Astrocyte of the hippocampus (primary cell): ENCODE measurements at regions not wholly inside any gene's neighbourhood (a gene's known extent, or its start where the extent isn't known, plus 50 kb on each side); places are given as distances from the start of the nearest gene placed in this dataset.
A peak's percentile ranks its signal among the peaks of the same experiment; 100 is the strongest.

Source experiments
- DNase-seq: peaks from one replicate; pipeline ENCODE4 v3.0.0; 2011; ENCODE audit warnings: low read depth, low spot score

DNA sequence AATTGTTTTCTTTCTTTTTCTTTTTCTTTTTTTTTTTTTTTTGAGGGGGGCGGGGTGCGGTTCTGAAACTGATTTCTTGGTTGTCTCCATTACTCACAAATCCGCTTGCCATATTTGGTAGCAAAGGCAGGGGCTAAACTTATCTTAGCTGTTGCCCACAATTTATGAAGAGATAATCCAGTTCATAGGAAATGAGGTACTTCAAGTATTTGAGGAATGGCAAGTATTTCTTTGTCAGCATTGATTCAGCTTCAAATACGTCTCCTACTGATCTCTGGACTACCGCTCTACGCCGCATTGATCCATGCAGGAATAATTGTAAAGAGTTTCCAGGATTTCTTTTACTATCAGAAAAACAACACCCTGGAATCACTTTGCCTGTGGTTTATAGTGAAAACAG lies 289.2 kb upstream of the DPYD start:
- DNase-seq: peak; percentile 90

GRCh38 chr1:98205291-98206017 lies 284.6 kb upstream of the DPYD start:
- no peak for DNase-seq

GRCh38 chr1:98203466-98203865 lies 282.6 kb upstream of the DPYD start:
- DNase-seq: no peak

- DNase-seq: peak; percentile 69
These were observed 280.8 kb upstream of the DPYD start for GRCh38 chr1:98201666-98202081.

DNA sequence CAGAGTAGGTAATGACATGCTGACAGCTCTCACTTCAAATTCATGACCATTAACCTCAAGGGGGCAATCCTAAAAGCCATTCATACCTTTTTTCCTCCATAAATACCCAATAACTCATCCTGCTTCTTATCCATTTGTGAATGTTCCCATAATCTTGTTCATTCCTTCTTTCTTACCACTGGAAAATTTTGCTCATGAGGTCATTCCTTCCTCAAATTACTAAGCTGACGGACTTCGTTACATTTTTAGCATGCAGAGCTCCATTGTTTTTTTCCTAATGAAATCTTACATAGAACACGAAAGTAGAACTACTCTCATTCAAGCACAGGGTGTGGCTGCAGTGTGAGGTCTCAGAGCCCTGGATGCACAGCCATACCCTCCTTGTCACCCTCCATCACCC lies 276.5 kb upstream of the DPYD start:
- DNase-seq: peak; percentile 35

GRCh38 chr1:98196012-98196411 lies 275.2 kb upstream of the DPYD start:
- no peak for DNase-seq

DNA sequence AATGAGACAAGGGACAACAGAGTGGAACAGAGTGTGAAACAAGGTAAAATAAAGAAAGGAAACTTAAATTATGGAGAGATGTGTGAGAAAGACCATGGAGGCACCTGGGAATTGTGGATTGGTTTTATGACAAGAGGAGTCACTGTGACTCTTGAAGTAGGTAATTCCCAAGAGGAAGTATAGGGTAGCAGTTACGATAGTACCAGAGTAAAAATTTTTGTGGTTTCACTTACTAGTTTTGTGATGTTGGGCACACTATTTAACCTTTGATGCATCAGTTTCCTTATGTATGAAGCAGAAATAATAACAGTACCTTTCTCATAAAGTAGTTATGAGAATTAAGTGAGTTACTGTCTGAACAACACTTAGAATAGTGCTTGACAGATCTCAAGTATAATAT lies 267.9 kb upstream of the DPYD start:
- no peak for DNase-seq

DNA sequence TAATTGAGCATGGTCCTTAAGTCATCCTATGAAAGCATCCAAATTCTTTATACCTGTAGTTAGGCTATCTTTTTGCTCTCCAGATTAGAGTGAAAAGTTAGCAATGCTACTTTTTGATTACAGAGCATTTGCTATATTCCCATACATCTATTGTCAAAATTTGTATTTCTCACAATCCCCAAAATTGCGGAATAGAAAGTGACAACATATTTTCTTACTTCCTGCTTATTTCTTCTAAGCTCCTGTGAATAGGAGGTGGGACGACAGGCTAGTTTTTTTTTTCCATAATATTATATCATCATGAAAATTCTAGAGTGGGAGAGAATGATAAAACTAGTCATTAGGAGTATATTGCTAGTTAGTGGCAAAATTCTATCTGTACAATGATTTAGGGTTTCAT lies 264.0 kb upstream of the DPYD start:
- no peak for DNase-seq

DNA sequence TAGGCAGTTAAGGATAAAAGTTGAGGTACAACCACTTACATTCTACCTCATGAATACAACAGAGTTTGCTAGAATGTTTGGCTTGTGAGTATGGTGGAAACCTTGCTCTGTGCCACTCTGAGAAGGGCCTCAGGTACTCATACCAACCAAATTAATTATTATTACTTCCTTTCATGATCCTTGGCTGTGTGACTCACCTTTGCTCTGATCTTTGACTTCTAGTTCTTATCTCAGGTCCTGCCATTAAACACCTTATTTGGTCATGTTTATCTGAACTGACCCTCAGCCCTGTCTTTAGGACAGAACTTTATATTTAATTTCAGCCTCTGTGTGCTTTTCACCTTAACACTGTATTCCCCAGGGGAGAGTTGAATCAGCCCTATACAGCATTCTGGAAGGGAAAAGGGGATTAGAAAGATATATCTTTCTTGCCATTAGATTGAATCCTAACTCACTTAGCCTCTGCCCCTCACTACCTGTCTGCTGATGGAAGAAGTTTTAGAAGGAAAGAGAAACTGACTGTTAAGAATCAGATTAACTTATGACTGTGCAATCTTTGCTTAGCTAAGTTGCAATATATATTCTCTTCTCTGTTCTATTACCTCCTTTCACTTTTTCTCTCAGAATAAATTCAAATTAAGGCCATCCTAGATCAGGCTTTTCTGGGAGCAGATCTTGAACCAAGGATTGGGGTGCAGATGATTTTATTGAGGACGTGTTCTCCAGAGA lies 260.4 kb upstream of the DPYD start:
- no peak for DNase-seq

GRCh38 chr1:98179151-98179773 lies 258.4 kb upstream of the DPYD start:
- no peak for DNase-seq

GRCh38 chr1:98177751-98178150 lies 256.9 kb upstream of the DPYD start:
- DNase-seq: peak; percentile 50

GRCh38 chr1:98176936-98177335 lies 256.1 kb upstream of the DPYD start:
- no peak for DNase-seq

- DNase-seq: no peak
These were observed 255.6 kb upstream of the DPYD start for GRCh38 chr1:98176414-98176813.

DNA sequence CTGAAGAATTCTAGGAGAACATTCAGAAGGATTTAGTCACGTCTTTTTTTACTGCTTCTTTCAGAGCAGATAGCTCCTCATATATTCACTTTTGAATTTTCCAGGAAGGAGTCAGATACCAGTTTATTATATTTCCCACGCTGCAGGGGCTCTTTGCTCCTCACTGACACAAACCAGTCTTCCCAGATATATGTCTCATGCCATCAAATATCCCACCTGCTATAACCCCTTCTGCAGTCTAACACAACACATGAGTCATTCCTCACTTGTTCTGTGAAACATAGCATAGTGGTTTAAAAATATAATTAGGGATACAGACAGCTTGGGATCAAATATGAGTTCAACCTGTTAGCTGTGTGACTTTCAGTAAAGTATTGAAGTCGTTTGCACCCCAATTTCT lies 251.7 kb upstream of the DPYD start:
- peak; percentile 21 for DNase-seq

GRCh38 chr1:98172022-98172421 lies 251.2 kb upstream of the DPYD start:
- DNase-seq: no peak

GRCh38 chr1:98164509-98164908 lies 243.7 kb upstream of the DPYD start:
- no peak for DNase-seq

- DNase-seq: peak; percentile 22
These were observed 236.9 kb upstream of the DPYD start for GRCh38 chr1:98157524-98158313.

GRCh38 chr1:98147280-98147679 lies 226.4 kb upstream of the DPYD start:
- DNase-seq: peak; percentile 55

DNA sequence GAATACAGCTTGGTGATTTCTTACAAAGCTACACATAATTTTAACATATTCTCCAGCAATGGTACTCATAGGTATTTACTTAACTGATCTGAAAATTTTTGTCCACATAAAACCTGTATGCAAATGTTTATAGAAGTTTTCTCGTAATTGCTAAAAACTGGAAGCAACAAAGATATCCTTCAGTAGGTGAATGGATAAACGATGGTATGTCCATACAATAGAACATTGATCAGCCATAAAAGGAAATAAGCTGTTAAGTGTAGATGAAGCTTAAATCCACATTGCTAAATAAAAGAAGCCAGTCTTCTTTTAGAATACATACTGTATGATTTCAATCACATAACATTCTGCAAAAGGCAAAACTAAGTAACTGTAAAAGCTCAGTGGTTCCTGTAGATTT lies 224.8 kb upstream of the DPYD start:
- no peak for DNase-seq

- DNase-seq: no peak
These were observed 222.6 kb upstream of the DPYD start for GRCh38 chr1:98143403-98143802.

DNA sequence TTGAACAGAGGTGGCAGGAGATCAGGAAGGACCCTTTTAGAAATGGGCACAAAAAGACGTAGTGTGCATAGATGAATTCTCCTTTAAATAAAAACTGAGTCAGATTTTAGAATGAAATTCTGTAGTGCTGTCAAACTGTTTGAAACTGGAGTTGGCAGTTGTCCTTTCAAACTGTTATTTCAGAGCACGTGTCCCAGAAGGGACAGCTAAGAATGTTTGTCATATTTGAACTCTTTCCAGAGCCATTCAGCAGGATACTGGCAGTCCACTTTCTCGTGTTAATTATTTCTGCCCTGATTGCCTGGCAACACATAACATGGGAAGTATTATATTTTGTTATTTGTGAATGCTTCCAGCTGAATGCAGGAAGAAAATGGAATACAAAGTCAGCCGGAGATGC lies 212.3 kb upstream of the DPYD start:
- DNase-seq: peak; percentile 70

DNA sequence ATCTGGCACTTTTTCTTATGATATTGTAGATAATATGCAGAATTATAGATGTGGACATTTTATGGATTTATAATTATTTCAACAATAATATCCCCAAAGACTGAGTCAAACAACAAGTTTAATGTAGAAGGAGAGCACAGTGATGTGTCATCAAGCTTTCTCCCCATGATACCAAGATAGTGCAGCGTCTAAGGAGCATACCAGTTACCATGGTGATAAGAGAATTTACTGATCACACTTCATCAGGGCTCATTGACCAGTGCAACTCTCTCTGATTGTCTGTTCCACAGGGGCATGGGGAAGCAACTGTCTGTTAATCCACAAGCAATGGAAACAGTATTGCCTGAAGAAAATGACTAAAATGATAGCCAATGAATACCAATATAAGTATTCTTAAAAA lies 209.6 kb upstream of the DPYD start:
- DNase-seq: no peak
